ENCODE measurements at regions not wholly inside any gene's neighbourhood (a gene's known extent, or its start where the extent isn't known, plus 50 kb on each side); places are given as distances from the start of the nearest gene placed in this dataset.

DNA sequence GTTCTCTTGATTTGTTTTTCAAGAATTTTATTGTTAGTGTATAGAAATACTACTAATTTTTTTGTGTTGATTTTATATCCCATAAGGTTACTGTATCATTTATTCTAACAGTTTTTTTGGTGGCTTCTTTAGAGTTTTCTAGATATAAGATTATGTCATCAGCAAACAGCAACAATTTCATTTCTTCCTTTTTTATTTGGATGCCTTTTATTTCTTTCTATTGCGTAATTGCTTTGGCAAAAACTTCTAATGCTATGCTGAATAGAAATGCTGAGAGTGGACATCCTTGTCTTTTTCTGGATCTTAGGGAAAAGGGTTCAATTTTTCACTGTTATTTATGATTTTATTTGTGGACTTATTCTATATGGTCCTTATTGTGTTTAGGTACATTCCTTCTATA, 298.8 kb downstream of the RPRM start:
- TF ChIP-seq, protein P1, sequence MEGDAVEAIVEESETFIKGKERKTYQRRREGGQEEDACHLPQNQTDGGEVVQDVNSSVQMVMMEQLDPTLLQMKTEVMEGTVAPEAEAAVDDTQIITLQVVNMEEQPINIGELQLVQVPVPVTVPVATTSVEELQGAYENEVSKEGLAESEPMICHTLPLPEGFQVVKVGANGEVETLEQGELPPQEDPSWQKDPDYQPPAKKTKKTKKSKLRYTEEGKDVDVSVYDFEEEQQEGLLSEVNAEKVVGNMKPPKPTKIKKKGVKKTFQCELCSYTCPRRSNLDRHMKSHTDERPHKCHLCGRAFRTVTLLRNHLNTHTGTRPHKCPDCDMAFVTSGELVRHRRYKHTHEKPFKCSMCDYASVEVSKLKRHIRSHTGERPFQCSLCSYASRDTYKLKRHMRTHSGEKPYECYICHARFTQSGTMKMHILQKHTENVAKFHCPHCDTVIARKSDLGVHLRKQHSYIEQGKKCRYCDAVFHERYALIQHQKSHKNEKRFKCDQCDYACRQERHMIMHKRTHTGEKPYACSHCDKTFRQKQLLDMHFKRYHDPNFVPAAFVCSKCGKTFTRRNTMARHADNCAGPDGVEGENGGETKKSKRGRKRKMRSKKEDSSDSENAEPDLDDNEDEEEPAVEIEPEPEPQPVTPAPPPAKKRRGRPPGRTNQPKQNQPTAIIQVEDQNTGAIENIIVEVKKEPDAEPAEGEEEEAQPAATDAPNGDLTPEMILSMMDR (IDR thresholded peaks at IDR 0.05): no peak
- TF ChIP-seq POLR2A (IDR thresholded peaks at IDR 0.05; ENCODE audit: low read depth): no peak
- TF ChIP-seq POLR2AphosphoS5 (IDR thresholded peaks at IDR 0.05): no peak
